ENCODE measurements at regions not wholly inside any gene's neighbourhood (a gene's known extent, or its start where the extent isn't known, plus 50 kb on each side); places are given as distances from the start of the nearest gene placed in this dataset.

DNA sequence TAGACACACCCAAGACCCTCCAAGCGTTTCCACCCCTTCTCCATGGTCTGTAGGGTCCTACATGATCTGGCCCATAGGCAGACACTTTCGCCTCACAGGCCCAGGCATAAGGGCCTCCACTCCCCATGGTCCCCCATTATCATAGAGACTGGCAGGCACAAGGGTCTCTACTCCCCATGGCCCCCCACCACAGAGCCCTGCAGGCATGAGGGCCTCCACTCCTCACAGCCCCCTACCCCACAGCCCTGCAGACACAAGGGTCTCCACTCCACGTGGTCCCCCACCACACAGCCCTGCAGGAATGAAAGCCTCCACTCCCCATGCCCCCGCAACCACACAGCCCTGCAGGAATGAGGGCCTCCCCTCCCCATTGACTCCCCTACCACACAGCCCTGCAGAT is 159.7 kb upstream of the AGAP1 start:
- H3K4me3 ChIP-seq (ENCODE audit: low read depth, poor library complexity, severe bottlenecking) = no peak overlapping the region
- peak in 1 of 2 donors; percentile 39 for DNase-seq (ENCODE audit: low spot score in 2 of 2)
- intact Hi-C loops (cut with DNase I; ENCODE audit: low total_unique reads) = no loop called here
- TF ChIP-seq POLR2A (IDR thresholded peaks at IDR 0.05) = no peak
- TF ChIP-seq, protein P1, sequence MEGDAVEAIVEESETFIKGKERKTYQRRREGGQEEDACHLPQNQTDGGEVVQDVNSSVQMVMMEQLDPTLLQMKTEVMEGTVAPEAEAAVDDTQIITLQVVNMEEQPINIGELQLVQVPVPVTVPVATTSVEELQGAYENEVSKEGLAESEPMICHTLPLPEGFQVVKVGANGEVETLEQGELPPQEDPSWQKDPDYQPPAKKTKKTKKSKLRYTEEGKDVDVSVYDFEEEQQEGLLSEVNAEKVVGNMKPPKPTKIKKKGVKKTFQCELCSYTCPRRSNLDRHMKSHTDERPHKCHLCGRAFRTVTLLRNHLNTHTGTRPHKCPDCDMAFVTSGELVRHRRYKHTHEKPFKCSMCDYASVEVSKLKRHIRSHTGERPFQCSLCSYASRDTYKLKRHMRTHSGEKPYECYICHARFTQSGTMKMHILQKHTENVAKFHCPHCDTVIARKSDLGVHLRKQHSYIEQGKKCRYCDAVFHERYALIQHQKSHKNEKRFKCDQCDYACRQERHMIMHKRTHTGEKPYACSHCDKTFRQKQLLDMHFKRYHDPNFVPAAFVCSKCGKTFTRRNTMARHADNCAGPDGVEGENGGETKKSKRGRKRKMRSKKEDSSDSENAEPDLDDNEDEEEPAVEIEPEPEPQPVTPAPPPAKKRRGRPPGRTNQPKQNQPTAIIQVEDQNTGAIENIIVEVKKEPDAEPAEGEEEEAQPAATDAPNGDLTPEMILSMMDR (IDR thresholded peaks at IDR 0.05) = no peak
- WGBS, 2 donors = 64 to 70% methylated on average over 4 of the region's 4 CpGs

DNA sequence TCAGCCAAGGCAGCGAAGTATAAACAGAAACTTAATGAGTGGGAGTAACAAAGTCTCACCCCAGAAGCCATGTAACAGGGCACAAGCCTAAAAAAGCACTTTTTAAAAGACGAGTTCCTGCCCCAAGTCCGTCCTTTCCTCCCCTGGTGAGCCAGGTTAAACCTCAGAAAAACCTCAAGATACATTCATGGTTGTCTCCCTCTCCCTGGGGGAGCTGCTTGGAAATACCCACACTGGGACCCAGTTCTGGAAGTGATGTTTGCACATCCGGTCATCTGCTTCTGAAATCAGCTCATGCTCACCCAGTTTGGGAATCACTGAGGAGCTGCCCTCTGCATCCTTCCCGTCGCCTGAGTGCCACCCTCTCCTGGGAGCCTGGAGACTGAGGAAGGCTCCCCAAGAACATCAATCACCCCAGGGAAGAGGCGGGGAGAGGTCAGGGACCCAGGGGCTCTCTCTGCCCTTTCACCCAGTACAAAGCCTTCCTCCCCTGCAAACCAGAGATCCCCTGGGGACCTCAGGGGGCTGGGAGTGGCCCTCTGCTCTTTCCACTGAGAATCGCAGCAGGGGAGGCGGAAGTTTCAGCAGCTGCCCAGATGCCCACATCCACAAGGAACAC is 150.6 kb upstream of the AGAP1 start:
- WGBS, 2 donors = 80 to 84% methylated on average over 8 to 9 of the region's 9 CpGs
- no peak overlapping the region for H3K4me3 ChIP-seq (ENCODE audit: low read depth, poor library complexity, severe bottlenecking)
- intact Hi-C loops (cut with DNase I; ENCODE audit: low total_unique reads) = no loop called here
- DNase-seq (ENCODE audit: low spot score in 2 of 2) = no peak
- no peak for TF ChIP-seq POLR2A (IDR thresholded peaks at IDR 0.05)
- TF ChIP-seq, protein P1 (IDR thresholded peaks at IDR 0.05) = no peak

DNA sequence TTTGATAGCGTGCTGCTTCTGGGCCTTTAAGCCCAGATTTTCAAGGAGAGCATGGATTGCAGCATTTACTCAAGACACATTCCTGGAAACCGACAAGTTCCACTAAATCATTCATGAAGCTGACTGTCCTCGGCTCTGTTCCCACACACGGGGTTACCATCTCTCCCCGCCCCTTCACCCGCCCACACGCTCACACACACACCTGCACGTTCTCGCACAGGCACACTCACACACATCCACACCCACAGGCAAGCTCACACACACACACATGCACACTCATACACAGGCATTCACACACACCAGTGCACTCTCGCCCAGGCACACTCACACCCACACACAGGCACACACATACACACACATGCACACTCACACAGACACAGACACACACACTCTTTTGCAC is 150.0 kb upstream of the AGAP1 start:
- DNase-seq (ENCODE audit: low spot score in 2 of 2) = no peak
- WGBS, 2 donors = 37 to 39% methylated on average over 10 of the region's 10 CpGs
- TF ChIP-seq, protein P1 (IDR thresholded peaks at IDR 0.05) = no peak
- TF ChIP-seq POLR2A (IDR thresholded peaks at IDR 0.05) = no peak
- H3K4me3 ChIP-seq (ENCODE audit: low read depth, poor library complexity, severe bottlenecking) = no peak overlapping the region
- intact Hi-C loops (cut with DNase I; ENCODE audit: low total_unique reads) = no loop called here

DNA sequence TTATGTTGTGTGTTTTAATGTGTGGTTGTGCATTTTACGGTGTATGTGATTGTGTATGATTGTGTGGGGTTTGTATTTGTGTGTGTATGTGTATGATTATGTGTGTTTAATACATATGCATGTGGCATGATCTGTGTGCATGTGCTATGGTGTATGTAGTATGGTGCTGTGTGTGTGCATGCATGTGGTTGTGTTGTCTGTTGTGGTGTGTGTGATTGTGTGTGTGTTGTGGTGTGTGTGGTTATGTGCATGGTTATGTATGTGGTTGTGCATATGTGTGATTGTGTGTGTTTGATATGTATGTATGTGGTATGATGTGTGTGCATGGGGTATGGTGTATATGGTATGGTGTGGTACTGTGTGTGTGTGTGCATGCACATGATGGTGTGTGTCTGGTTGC is 148.1 kb upstream of the AGAP1 start:
- no peak for DNase-seq (ENCODE audit: low spot score in 2 of 2)
- WGBS, 2 donors = 93 to 100% methylated on average over 1 of the region's 1 CpG
- intact Hi-C loops (cut with DNase I; ENCODE audit: low total_unique reads) = no loop called here
- H3K4me3 ChIP-seq (ENCODE audit: low read depth, poor library complexity, severe bottlenecking) = no peak overlapping the region
- TF ChIP-seq, protein P1 (IDR thresholded peaks at IDR 0.05) = no peak
- no peak for TF ChIP-seq POLR2A (IDR thresholded peaks at IDR 0.05)

DNA sequence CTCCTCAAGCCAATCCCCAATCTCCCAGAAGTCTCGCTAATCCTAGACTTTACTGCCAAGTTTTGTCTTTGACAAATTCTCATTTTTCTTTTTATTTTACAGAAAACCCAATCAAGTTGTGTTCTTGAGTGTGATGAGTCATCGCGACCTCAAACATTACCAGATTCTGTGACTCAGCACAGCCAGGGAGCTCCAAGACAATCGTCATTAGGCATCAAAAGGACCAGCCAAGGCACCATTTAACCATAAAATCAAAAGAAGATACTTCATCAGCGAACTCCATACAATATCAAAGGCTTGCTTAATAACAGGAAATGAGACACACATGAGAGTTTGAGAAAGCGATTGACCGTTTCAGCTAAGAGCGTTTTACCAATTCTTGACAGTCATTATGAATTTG is 146.2 kb upstream of the AGAP1 start:
- 52 to 58% methylated on average over 8 of the region's 8 CpGs for WGBS, 2 donors
- no peak overlapping the region for H3K4me3 ChIP-seq (ENCODE audit: low read depth, poor library complexity, severe bottlenecking)
- no peak for DNase-seq (ENCODE audit: low spot score in 2 of 2)
- no peak for TF ChIP-seq POLR2A (IDR thresholded peaks at IDR 0.05)
- TF ChIP-seq, protein P1 (IDR thresholded peaks at IDR 0.05) = no peak
- intact Hi-C loops (cut with DNase I; ENCODE audit: low total_unique reads) = no loop called here

DNA sequence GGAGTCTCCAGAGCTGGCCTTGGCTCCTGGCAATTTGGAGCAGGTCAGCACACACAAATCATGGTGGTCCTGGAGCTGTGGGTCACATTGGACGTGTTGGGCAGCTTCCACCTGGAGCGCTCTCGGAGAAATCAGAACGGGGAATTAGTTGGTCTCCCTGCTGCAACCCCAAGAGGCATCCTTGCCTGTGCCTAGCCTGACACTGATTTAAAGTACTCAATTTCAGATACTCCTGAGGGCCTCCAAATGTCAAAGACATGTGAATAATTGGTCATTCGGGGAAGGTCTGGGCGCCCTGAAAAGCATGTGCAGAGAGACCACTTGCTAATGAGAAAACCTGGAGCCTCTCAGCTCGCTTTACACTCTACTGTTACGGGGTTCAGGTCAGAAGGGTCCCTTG is 145.5 kb upstream of the AGAP1 start:
- WGBS, 2 donors = 91 to 92% methylated on average over 8 of the region's 8 CpGs
- TF ChIP-seq, protein P1 (IDR thresholded peaks at IDR 0.05) = no peak
- TF ChIP-seq POLR2A (IDR thresholded peaks at IDR 0.05) = no peak
- intact Hi-C loops (cut with DNase I; ENCODE audit: low total_unique reads) = no loop called here
- no peak for DNase-seq (ENCODE audit: low spot score in 2 of 2)
- H3K4me3 ChIP-seq (ENCODE audit: low read depth, poor library complexity, severe bottlenecking) = no peak overlapping the region
